ENCODE measurements at regions not wholly inside any gene's neighbourhood (a gene's known extent, or its start where the extent isn't known, plus 50 kb on each side); places are given as distances from the start of the nearest gene placed in this dataset.

DNA sequence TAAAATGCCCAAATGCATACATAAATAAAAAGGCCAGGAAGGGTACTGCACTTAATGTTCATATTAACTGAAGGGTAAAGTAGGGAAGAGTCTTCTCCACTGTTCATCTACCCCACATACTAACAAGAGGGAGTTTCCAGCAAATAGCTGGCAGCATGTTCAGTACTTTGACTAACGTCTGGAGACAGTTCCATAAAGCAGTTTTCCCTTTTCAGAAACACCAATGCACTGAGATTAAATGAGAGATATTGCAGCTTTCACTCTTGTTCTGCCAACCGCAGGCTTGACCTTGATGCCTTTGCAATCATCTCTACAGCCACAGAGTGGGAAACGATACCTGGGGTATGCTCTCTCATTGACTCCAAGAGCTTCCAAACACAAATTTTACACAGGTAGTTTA lies 2123.1 kb upstream of the TENM3 start:
- no peak for TF ChIP-seq ZFX (IDR thresholded peaks at IDR 0.05)
- TF ChIP-seq, protein P1, sequence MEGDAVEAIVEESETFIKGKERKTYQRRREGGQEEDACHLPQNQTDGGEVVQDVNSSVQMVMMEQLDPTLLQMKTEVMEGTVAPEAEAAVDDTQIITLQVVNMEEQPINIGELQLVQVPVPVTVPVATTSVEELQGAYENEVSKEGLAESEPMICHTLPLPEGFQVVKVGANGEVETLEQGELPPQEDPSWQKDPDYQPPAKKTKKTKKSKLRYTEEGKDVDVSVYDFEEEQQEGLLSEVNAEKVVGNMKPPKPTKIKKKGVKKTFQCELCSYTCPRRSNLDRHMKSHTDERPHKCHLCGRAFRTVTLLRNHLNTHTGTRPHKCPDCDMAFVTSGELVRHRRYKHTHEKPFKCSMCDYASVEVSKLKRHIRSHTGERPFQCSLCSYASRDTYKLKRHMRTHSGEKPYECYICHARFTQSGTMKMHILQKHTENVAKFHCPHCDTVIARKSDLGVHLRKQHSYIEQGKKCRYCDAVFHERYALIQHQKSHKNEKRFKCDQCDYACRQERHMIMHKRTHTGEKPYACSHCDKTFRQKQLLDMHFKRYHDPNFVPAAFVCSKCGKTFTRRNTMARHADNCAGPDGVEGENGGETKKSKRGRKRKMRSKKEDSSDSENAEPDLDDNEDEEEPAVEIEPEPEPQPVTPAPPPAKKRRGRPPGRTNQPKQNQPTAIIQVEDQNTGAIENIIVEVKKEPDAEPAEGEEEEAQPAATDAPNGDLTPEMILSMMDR (conservative IDR thresholded peaks at IDR 0.05) = no peak
- H3K27ac ChIP-seq = no peak overlapping the region

DNA sequence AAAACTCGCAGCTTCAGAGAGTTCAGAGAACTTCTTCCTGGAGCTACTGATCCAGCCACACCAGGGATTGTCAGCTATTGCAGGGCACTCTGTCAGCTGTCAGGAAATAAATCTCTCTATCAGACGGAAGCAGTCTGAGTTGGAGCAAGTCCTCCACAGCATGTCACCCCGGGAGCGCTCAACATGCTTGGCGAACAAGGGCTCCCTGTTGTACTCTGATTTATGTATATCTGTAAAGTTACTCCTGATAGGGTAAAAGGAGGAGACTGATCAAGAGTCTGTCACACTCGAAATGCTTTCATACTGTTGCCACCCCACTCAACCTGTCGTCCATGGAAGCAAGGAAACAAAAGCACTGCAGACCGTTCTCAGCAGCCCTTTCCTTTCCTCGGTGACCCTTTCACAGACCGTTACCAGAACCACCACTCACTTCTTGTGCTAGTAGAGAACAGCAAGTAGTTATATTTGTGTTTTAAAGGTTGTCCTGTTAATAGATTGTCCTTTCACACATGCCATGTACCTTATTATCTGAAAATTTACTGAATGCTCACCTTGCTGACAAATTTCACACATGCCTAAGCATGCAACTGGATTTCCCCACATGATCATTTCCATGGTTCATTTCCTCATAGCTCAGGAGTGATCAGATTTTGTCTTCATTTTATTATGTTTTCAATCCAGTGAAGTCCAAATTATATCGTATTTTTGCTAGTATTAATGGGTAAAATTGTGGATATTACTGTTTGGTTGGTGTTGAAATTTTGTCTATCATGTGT lies 2108.9 kb upstream of the TENM3 start:
- no peak overlapping the region for H3K27ac ChIP-seq
- TF ChIP-seq, protein P1 (conservative IDR thresholded peaks at IDR 0.05) = no peak
- TF ChIP-seq ZFX (IDR thresholded peaks at IDR 0.05) = no peak

DNA sequence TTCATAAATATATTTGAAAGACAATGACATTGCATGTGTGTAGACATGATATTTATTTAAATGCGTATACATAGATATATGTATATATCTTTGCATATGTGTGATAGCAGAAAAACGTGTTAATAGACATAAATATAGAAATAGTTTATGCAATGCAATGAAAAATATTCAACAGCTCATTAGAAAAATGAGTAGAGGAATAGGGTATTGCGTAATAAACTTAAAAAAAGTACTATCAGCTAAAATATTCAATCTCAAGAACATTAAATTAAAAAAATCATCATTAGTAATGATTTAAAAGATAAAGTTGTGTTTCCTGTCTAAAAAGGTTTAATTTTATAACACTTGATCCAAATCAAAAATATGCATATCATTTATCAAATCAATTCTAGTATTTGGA lies 2101.5 kb upstream of the TENM3 start:
- TF ChIP-seq ZFX (IDR thresholded peaks at IDR 0.05) = no peak
- TF ChIP-seq, protein P1 (conservative IDR thresholded peaks at IDR 0.05) = no peak

DNA sequence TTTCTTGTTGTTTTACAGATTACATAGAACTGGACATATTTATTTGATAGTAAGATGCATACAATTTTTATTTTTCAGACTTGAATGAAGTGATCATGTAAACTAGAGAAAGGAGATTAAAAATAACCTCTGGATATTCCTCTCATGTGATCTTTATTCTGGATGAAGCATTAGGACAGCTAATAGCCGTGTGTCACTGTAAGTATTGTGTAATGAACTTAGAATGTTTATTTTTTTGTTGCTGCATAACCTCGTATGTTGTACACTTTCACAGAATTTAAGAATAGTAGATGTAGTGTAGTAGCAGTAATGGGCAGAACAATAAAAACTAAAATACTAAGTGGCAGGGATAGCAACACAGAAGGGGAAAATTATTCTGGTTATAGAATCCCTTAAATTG lies 2094.5 kb upstream of the TENM3 start:
- no peak overlapping the region for H3K27ac ChIP-seq
- TF ChIP-seq, protein P1 (conservative IDR thresholded peaks at IDR 0.05) = no peak
- no peak for TF ChIP-seq ZFX (IDR thresholded peaks at IDR 0.05)

More for the DNA sequence above, 2101.5 kb upstream of the TENM3 start:
- no peak overlapping the region for H3K27ac ChIP-seq

DNA sequence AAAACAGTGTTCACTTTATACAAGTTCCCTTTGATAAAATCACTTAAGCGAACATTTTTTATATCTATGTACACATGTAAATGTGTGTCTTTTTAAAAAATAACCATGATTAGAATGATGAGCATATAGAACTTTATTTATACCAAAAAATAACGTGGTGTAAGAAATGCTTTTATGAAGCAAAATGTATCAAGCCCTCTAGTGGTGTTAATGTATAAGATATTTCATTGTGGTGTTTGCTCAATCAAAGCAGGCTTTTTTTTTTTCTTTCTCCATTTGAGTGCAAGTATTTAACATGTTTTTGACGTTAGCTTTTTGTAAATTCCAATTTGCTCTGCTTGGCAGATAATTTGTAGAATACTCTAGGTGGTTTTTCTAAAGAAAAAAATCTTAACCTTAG lies 2092.4 kb upstream of the TENM3 start:
- H3K27ac ChIP-seq = no peak overlapping the region
- TF ChIP-seq, protein P1 (conservative IDR thresholded peaks at IDR 0.05) = peak; percentile 67
- no peak for TF ChIP-seq ZFX (IDR thresholded peaks at IDR 0.05)

DNA sequence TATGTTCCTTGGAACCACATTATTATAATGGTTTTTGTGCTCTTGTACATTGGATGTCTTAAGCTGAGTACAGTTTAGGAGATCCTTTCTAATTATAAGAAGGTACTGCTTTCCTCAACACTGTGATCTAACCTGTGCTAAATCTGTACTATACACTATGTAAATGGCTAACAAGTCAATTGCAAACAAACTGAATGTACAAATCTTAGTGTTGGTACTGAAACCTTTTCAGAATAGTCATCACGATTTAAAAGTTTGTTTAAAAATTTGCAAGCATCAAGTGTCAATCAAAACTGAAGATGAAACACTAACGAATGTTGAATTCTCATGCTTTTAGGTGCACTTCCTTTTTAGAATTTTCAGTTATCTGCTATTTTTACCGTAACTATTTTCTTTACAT lies 2090.4 kb upstream of the TENM3 start:
- H3K27ac ChIP-seq = no peak overlapping the region
- no peak for TF ChIP-seq ZFX (IDR thresholded peaks at IDR 0.05)

DNA sequence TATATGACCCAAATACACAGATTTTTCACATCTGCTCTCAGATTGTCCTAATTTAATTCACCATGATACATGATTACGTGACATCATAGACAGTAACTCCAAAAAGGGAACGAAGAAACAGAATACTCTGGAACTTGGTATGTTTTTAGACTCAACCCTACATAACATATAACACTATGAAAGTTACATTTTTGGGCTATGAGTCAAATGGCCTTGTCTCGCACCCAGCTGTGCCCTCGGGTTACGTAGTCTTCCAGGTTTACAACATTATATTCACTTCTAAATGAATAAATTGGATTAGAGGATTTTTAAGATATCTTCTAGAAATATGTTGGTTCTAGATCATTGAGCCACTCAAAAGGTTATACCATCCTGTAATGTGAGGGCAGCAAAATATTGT lies 2089.6 kb upstream of the TENM3 start:
- no peak for TF ChIP-seq ZFX (IDR thresholded peaks at IDR 0.05)
- TF ChIP-seq, protein P1 (conservative IDR thresholded peaks at IDR 0.05) = no peak
- H3K27ac ChIP-seq = no peak overlapping the region

DNA sequence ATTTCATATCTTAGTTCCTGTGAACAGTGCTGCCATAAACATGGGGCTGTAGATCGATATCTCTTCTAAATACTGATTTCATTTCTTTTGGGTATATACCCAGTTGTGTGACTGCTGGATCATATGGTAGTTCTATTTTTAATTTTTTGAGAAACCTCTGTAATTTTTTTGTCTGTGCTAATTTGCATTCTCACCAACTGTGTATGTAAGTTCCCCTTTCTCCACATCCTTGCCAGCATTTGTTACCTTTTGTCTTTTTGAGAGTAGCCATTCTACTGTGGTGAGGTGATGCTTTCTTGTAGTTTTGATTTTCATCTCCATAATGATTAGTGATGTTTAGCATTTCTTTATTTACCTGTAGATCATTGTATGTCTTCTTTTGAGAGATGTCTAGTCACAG lies 2086.5 kb upstream of the TENM3 start:
- TF ChIP-seq, protein P1 (conservative IDR thresholded peaks at IDR 0.05) = no peak
- no peak for TF ChIP-seq ZFX (IDR thresholded peaks at IDR 0.05)
- no peak overlapping the region for H3K27ac ChIP-seq

All from C4-2B (cell line).